ENCODE measurements at regions not wholly inside any gene's neighbourhood (a gene's known extent, or its start where the extent isn't known, plus 50 kb on each side); places are given as distances from the start of the nearest gene placed in this dataset.

DNA sequence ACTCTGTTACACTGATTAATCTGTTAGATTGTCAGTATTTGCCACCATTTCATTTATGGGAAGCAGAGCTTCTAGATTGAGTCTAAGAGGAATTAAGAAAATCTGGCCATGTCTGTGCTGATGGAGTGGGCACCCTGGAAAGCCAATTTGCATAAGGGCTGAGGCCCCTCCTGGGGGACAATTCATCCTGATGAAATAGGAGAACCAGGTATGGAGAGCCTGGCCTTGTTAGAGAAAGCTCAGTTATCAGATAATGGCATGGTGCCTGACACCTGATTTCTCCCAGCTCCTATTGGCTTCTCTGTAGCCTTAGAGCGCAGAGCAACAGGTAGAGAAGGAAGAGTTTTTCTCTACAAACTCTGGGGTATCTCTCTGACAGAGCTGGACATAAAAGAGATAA, 114.2 kb downstream of the EBLN2 start:
- TF ChIP-seq MAX (IDR thresholded peaks at IDR 0.05; ENCODE audit: low read depth, low read length) (no peak), POLR2A (IDR thresholded peaks at IDR 0.05; ENCODE audit: extremely low read depth, insufficient read length) (no peak), MYC (IDR thresholded peaks at IDR 0.05; ENCODE audit: low read depth, low read length) (no peak), CTCF (IDR thresholded peaks at IDR 0.05; ENCODE audit: low read depth, low read length) (no peak)
- no peak for DNase-seq (ENCODE audit: low read depth)
- H3K4me3 ChIP-seq (ENCODE audit: low read depth, low read length): no peak overlapping the region

DNA sequence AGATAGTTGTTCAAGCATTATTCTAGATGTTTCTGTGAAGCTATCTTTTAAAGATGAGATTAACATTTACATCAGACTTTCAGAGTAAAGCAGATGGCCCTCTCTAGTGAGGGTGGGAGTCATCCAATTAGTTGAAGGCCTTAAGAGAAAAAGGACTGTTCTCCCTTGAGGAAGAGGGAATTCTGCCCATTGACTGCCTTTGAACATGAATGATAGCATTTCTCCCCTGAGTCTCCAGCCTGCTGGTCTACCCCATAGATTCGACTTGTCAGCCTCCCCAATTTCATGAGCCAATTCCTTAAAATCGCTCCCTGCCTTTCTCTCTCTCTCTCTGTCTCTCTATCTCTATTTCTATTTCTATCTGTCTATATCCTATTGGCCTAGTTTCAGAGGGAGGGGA, 115.5 kb downstream of the EBLN2 start:
- no peak for TF ChIP-seq CTCF (IDR thresholded peaks at IDR 0.05; ENCODE audit: low read depth, low read length)
- no peak for TF ChIP-seq MAX (IDR thresholded peaks at IDR 0.05; ENCODE audit: low read depth, low read length)
- TF ChIP-seq MYC (IDR thresholded peaks at IDR 0.05; ENCODE audit: low read depth, low read length): no peak
- no peak for TF ChIP-seq POLR2A (IDR thresholded peaks at IDR 0.05; ENCODE audit: extremely low read depth, insufficient read length)
- no peak for DNase-seq (ENCODE audit: low read depth)
- H3K4me3 ChIP-seq (ENCODE audit: low read depth, low read length): no peak overlapping the region

- no peak for DNase-seq (ENCODE audit: low read depth)
- no peak overlapping the region for H3K4me3 ChIP-seq (ENCODE audit: low read depth, low read length)
- TF ChIP-seq CTCF (IDR thresholded peaks at IDR 0.05; ENCODE audit: low read depth, low read length): no peak
- TF ChIP-seq POLR2A (IDR thresholded peaks at IDR 0.05; ENCODE audit: extremely low read depth, insufficient read length): no peak
- TF ChIP-seq MAX (IDR thresholded peaks at IDR 0.05; ENCODE audit: low read depth, low read length): no peak
- TF ChIP-seq MYC (IDR thresholded peaks at IDR 0.05; ENCODE audit: low read depth, low read length): no peak
Measured at GRCh38 chr3:73177827-73178226, 116.4 kb downstream of the EBLN2 start.

DNA sequence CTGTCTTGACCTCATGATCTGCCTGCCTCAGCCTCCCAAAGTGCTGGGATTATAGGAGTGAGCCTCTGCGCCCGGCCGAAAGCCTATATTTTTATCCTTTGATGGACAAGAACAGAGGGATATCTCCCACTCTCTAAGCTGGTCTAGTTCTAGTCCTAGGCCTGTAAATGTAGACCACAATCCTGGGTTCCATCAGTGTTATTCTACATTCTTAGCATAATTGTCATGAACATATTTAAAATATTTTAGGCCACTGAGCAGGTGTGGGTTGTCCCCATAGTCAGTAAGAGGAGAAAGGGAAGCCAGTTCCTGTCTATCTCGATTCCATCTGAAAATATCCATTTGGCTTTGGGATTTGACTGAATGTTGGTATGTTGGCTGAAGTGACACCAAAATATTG, 118.1 kb downstream of the EBLN2 start:
- DNase-seq (ENCODE audit: low read depth): no peak

DNA sequence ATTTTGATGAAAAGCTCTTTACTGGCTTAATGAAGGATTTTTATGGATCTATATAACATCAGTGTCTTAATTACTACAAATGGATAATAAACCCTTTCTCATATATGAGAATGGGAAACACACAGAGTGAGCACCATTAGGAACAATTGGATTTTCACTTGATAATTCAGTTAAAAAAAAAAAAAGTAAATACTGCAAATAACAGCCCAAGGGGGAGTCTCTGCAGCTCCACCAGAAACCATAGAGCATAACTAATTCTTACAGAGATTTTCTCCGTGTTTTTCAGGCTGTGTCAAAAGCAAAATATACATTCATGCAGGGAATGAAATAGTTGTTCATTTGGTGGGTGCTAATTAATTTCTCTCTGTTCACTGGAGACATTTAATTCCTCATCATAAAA, 125.3 kb downstream of the EBLN2 start:
- no peak overlapping the region for H3K4me3 ChIP-seq (ENCODE audit: low read depth, low read length)
- DNase-seq (ENCODE audit: low read depth): no peak
- TF ChIP-seq CTCF (IDR thresholded peaks at IDR 0.05; ENCODE audit: low read depth, low read length) (no peak), MAX (IDR thresholded peaks at IDR 0.05; ENCODE audit: low read depth, low read length) (no peak), MYC (IDR thresholded peaks at IDR 0.05; ENCODE audit: low read depth, low read length) (no peak), POLR2A (IDR thresholded peaks at IDR 0.05; ENCODE audit: extremely low read depth, insufficient read length) (no peak)

More for the DNA sequence above, 118.1 kb downstream of the EBLN2 start:
- TF ChIP-seq MYC (IDR thresholded peaks at IDR 0.05; ENCODE audit: low read depth, low read length): no peak
- no peak for TF ChIP-seq POLR2A (IDR thresholded peaks at IDR 0.05; ENCODE audit: extremely low read depth, insufficient read length)
- no peak overlapping the region for H3K4me3 ChIP-seq (ENCODE audit: low read depth, low read length)

- no peak overlapping the region for H3K4me3 ChIP-seq (ENCODE audit: low read depth, low read length)
- TF ChIP-seq MYC (IDR thresholded peaks at IDR 0.05; ENCODE audit: low read depth, low read length): no peak
- TF ChIP-seq MAX (IDR thresholded peaks at IDR 0.05; ENCODE audit: low read depth, low read length): no peak
- TF ChIP-seq CTCF (IDR thresholded peaks at IDR 0.05; ENCODE audit: low read depth, low read length): no peak
- no peak for TF ChIP-seq POLR2A (IDR thresholded peaks at IDR 0.05; ENCODE audit: extremely low read depth, insufficient read length)
- no peak for DNase-seq (ENCODE audit: low read depth)
Measured at GRCh38 chr3:73187328-73187727, 125.9 kb downstream of the EBLN2 start.

Data from NB4 (cell line).